HepG2 (cell line): ENCODE measurements at regions not wholly inside any gene's neighbourhood (a gene's known extent, or its start where the extent isn't known, plus 50 kb on each side); places are given as distances from the start of the nearest gene placed in this dataset.
"Not testable (repeated sequence)": the region's sequence is repeated elsewhere in the genome, so short reads cannot be mapped to it uniquely, and the experiment has no call there.

Experiments used
- ATAC-seq: fragments of 200-7000 bp; cut with Tn5 transposase; 3 replicates; pipeline ENCODE4 v1.9.1; 2020; ENCODE audit warnings: mild to moderate bottlenecking, moderate library complexity
- BruUV-seq: library from RNA; stranded (reverse); fragments of 400-500 nt; replicated peaks from 2 replicates; lab custom pipeline; 2021; lab: Mats Ljungman, UMichigan
- CTCF ChIA-PET: fragments of 300-600 bp; formaldehyde crosslinking; extraction: SDS; loops from one replicate; lab custom pipeline; 2021; ENCODE audit warnings: low total read pairs, inconsistent platforms, low intra/inter-chr PET ratio; lab: Yijun Ruan, JAX
- POLR2A ChIA-PET: fragments of 350-600 bp; sonication (Branson Sonifier 250); formaldehyde crosslinking; loops from one replicate; lab custom pipeline; 2020; ENCODE audit warnings: antibody characterized with exemption, inconsistent platforms; lab: Yijun Ruan, JAX
- DNase-seq: peaks from one replicate; pipeline ENCODE4 v3.0.0-alpha.2; 2015; ENCODE audit warnings: low spot score
- FAIRE-seq: peaks from 3 replicates; lab custom pipeline; 2011; peaks lifted over from hg19 to GRCh38; lab: Jason Lieb, UNC
- H2AFZ ChIP-seq: one replicate; pipeline ENCODE4 v1.6.1; 2011; ENCODE audit warnings: low read length, inconsistent platforms
- H3K27ac ChIP-seq: fragments of 300-600 bp; 3 replicates; pipeline ENCODE4 v1.8.0; 2011; ENCODE audit warnings: mixed run types, mild to moderate bottlenecking, mixed read lengths, low read length, inconsistent platforms; ENCODE audit not compliant: insufficient read depth; ENCODE audit errors: extremely low read length
- H3K27me3 ChIP-seq, 2 experiments: fragments of 200-600 bp in 1 of 2; 2 replicates in 1 of 2; 3 replicates in 1 of 2; pipeline versions ENCODE4 v1.6.0 to v1.8.0; 2011; ENCODE audit warnings: low read length in 2 of 2, mild to moderate bottlenecking in 2 of 2, moderate library complexity in 2 of 2, inconsistent platforms in 1 of 2; ENCODE audit not compliant: insufficient read depth in 2 of 2, control insufficient read depth in 1 of 2
- H3K36me3 ChIP-seq, 2 experiments: fragments of 200-600 bp in 1 of 2; replicated peaks in 1 of 2; 2 replicates in 1 of 2; 3 replicates in 1 of 2; pipeline versions ENCODE4 v1.5.1 to v1.8.0; 2011; ENCODE audit warnings: low read length in 2 of 2, inconsistent platforms in 1 of 2; ENCODE audit not compliant: insufficient read depth in 2 of 2, control insufficient read depth in 1 of 2
- H3K4me1 ChIP-seq: 2 replicates; pipeline ENCODE4 v1.5.1; 2012; ENCODE audit warnings: low read length, inconsistent platforms; ENCODE audit not compliant: insufficient read depth
- H3K4me2 ChIP-seq: 2 replicates; pipeline ENCODE4 v1.6.0; 2011; ENCODE audit warnings: low read depth, low read length, inconsistent platforms
- H3K4me3 ChIP-seq, 3 experiments: fragments of 200-600 bp in 1 of 3; sonication (generic), shearing (Covaris generic) in 1 of 3; replicated peaks in 1 of 3; 2 replicates each; pipeline ENCODE4 v1.5.1; 2011 to 2016; ENCODE audit warnings: low read length in 3 of 3, inconsistent platforms in 2 of 3, low read depth in 2 of 3, mild to moderate bottlenecking in 2 of 3, control low read depth in 1 of 3, mixed read lengths in 1 of 3; ENCODE audit not compliant: insufficient read depth in 1 of 3
- H3K79me2 ChIP-seq: one replicate; pipeline ENCODE4 v1.6.1; 2011; ENCODE audit warnings: low read length, inconsistent platforms; ENCODE audit not compliant: insufficient read depth
- H3K9ac ChIP-seq: 2 replicates; pipeline ENCODE4 v1.6.0; 2011; ENCODE audit warnings: mild to moderate bottlenecking, low read depth, low read length, inconsistent platforms; ENCODE audit not compliant: insufficient read depth
- H3K9me3 ChIP-seq: 2 replicates; pipeline ENCODE4 v1.5.1; 2012; ENCODE audit warnings: mild to moderate bottlenecking, low read length
- H4K20me1 ChIP-seq: 2 replicates; pipeline ENCODE4 v1.6.0; 2011; ENCODE audit warnings: inconsistent platforms, mild to moderate bottlenecking, low read length, moderate library complexity; ENCODE audit not compliant: insufficient read depth
- ATF7 ChIP-seq, 2 experiments: fragments of 450-650 bp in 1 of 2; sonication (generic) in 1 of 2; formaldehyde crosslinking in 1 of 2; IDR thresholded peaks; 2 replicates each; pipeline versions ENCODE4 v1.4.0 to v1.6.1; 2016 to 2020; ENCODE audit warnings: antibody characterized with exemption in 1 of 2, mild to moderate bottlenecking in 1 of 2, missing genetic modification reagents in 1 of 2
- KDM5A ChIP-seq: fragments of 200-600 bp; sonication (generic); IDR thresholded peaks from 2 replicates; pipeline ENCODE4 v1.7.0; 2018; ENCODE audit warnings: antibody characterized with exemption, mild to moderate bottlenecking, low read length, borderline replicate concordance
- WGBS: methylation state at CpG from one replicate; pipeline ENCODE4 v1.1.6; 2017; ENCODE audit warnings: low lambda C conversion rate; 5-methylcytosine and 5-hydroxymethylcytosine counted together
- in situ Hi-C: cut with HindIII; loops from 2 replicates; pipeline ENCODE4 v1.10.0; 2017; ENCODE audit warnings: low pct_unique_long_range_greater_than_20kb; ENCODE audit not compliant: extremely low pct_ligation_motif_present
- intact Hi-C: fragments of 100-400 bp; cut with micrococcal nuclease; formaldehyde crosslinking; loops from one replicate; pipeline ENCODE4 v1.10.0; 2022; ENCODE audit not compliant: unreplicated experiment
- TF ChIP-seq, protein P1 (sequence below): sonication (generic); formaldehyde crosslinking; IDR thresholded peaks from 2 replicates; pipeline ENCODE4 v1.4.0; 2020; ENCODE audit warnings: mild to moderate bottlenecking, missing genetic modification reagents, borderline replicate concordance

DNA sequence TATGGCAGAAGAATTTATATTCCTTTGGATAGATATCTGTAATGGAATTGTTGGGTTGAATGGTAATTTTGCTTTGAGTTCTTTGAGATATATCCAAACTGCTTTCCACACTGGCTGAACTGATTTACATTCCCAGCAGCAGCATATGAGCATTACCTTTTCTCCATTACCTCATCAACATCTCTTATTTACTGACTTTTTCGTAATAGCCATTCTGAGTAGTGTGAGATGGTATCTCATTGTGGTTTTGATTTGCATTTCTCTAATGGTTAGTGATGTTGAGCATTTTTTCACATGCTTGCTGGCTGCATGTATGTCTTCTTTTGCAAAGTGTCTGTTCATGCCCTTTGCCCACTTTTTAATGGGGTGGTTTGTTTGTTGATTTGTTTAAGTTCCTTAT lies 404.5 kb downstream of the SUCLG1 start:
- H3K4me3 ChIP-seq; H4K20me1 ChIP-seq; H3K27me3 ChIP-seq; H3K4me2 ChIP-seq; CTCF ChIA-PET; H3K4me1 ChIP-seq; H3K79me2 ChIP-seq; H3K36me3 ChIP-seq; POLR2A ChIA-PET; ATAC-seq; H2AFZ ChIP-seq; DNase-seq; intact Hi-C loops; FAIRE-seq; H3K9me3 ChIP-seq; in situ Hi-C loops; BruUV-seq; H3K27ac ChIP-seq; H3K9ac ChIP-seq; TF ChIP-seq ATF7 (CRISPR knock-in tag; IDR thresholded peaks at IDR 0.05): not testable (repeated sequence)
- peak; percentile 26; the same call in 1 of the 2 replicates for TF ChIP-seq ATF7 (IDR thresholded peaks at IDR 0.05)
- WGBS: 2% methylated on average over 1 of the region's 1 CpG

DNA sequence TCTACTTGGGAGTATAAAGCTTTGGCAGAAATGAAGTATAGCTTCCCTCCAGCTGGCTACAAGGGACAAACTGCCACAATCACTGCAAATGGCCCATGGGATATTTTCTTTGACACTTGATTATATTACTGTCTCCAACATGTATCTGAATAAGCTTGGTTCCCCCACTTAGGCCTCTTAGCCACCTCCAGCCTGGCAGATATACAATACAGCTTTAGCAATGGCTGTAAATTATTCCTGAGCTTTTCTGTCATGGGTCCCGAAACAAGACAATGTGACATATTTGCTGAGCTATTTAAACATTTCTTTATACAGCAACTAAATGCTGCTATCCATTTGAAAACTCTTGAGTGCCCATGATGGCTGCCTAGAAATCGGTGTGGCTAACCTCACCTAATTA lies 406.2 kb downstream of the SUCLG1 start:
- Histone ChIP-seq H3K4me1 (no peaks in the 10 kb centered on the region), H3K9ac (no peak overlapping the region), H4K20me1 (no peaks in the 10 kb centered on the region), H3K27ac (no peak overlapping the region)
- intact Hi-C loops: no loop called here
- ATAC-seq: no peak
- WGBS: 2% methylated on average over 2 of the region's 2 CpGs
- POLR2A ChIA-PET: no interaction called here
- TF ChIP-seq, protein P1, sequence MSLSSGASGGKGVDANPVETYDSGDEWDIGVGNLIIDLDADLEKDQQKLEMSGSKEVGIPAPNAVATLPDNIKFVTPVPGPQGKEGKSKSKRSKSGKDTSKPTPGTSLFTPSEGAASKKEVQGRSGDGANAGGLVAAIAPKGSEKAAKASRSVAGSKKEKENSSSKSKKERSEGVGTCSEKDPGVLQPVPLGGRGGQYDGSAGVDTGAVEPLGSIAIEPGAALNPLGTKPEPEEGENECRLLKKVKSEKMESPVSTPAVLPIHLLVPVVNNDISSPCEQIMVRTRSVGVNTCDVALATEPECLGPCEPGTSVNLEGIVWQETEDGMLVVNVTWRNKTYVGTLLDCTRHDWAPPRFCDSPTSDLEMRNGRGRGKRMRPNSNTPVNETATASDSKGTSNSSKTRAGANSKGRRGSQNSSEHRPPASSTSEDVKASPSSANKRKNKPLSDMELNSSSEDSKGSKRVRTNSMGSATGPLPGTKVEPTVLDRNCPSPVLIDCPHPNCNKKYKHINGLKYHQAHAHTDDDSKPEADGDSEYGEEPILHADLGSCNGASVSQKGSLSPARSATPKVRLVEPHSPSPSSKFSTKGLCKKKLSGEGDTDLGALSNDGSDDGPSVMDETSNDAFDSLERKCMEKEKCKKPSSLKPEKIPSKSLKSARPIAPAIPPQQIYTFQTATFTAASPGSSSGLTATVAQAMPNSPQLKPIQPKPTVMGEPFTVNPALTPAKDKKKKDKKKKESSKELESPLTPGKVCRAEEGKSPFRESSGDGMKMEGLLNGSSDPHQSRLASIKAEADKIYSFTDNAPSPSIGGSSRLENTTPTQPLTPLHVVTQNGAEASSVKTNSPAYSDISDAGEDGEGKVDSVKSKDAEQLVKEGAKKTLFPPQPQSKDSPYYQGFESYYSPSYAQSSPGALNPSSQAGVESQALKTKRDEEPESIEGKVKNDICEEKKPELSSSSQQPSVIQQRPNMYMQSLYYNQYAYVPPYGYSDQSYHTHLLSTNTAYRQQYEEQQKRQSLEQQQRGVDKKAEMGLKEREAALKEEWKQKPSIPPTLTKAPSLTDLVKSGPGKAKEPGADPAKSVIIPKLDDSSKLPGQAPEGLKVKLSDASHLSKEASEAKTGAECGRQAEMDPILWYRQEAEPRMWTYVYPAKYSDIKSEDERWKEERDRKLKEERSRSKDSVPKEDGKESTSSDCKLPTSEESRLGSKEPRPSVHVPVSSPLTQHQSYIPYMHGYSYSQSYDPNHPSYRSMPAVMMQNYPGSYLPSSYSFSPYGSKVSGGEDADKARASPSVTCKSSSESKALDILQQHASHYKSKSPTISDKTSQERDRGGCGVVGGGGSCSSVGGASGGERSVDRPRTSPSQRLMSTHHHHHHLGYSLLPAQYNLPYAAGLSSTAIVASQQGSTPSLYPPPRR (CRISPR knock-in tag): no peak
- TF ChIP-seq KDM5A: no peak
- TF ChIP-seq, all 625 proteins: peak for 0
- no peak overlapping the region for H2AFZ ChIP-seq
- no peak overlapping the region for H3K4me2 ChIP-seq
- no peaks in the 10 kb centered on the region for H3K36me3 ChIP-seq
- no peak for FAIRE-seq
- H3K27me3 ChIP-seq: no peaks in the 10 kb centered on the region; a peak in 1 of 5 replicates
- H3K79me2 ChIP-seq: no peaks in the 10 kb centered on the region
- CTCF ChIA-PET: no interaction called here
- no peak overlapping the region for H3K4me3 ChIP-seq
- DNase-seq: no peak
- in situ Hi-C loops: no loop called here
- no peaks in the 10 kb centered on the region for H3K9me3 ChIP-seq
- no TSS peak for BruUV-seq
